NCI-H2196 treated with DMSO at 0.1 percent for 48 hours (cell line): ENCODE measurements at regions not wholly inside any gene's neighbourhood (a gene's known extent, or its start where the extent isn't known, plus 50 kb on each side); places are given as distances from the start of the nearest gene placed in this dataset.

Experiments used
- DNase-seq: peaks from one replicate; lab custom pipeline; 2025; ENCODE audit not compliant: unreplicated experiment; lab: John Stamatoyannopoulos, UW

DNA sequence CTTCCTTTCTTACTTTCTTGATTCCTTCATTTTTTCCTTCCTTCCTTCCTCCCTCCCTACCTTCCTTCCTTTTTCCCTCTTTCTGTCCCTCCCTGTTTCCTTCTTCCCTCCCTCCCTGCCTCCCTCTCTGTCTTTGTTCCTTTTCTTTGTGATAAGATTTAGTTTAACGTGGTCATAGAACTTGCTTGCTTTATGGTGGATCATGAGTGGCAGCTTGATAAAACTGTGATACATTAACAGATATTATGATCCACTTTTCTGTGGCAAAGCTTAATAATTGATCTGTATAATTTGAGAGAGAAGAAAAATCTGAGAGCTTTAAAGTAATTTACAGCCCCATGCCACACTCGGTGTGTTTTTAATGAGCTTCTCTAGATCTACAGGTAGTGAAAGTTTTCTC lies 280.5 kb downstream of the RNF144B start:
- DNase-seq: no peak

DNA sequence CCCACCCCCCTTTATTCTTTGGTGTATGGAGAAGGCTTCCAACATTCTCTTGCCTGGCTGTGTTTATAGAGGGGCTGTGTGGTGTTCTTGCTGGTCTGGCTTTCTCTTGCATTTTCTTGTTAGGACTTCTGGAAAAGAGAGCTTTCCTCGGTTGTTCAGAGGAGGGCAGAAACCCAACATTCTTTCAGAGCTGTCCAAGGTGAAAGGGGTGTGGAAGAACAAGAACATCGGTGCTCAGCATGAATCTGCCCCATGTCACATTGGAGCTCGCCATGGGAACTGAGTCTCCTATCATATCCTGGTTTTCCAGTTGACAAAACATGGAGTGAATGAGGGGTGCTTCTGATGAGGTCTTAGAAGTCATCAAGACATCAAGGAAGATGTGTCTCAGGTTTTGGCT lies 281.8 kb downstream of the RNF144B start:
- no peak for DNase-seq

GRCh38 chr6:18672852-18673251 lies 285.7 kb downstream of the RNF144B start:
- DNase-seq: no peak

GRCh38 chr6:18674346-18674745 lies 287.2 kb downstream of the RNF144B start:
- DNase-seq: no peak

DNA sequence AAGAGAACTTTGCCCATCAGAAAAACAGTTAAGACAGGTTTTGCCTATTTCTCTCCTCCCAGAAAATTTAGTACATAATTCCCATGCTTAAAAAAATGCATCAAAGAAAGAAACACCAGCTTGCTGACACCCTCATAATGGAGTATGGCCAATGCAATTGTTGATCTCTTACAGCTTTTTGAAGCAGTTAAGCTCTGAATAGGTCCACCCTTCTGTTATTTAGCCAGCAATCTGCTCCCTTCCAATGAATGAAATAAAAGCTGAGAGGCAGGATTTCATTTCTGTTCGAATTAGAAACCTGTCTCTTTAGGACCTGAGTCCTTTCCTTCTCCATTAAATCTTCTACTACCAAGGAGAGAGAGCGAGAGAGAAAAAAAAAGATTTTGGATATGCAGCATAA lies 288.7 kb downstream of the RNF144B start:
- no peak for DNase-seq

DNA sequence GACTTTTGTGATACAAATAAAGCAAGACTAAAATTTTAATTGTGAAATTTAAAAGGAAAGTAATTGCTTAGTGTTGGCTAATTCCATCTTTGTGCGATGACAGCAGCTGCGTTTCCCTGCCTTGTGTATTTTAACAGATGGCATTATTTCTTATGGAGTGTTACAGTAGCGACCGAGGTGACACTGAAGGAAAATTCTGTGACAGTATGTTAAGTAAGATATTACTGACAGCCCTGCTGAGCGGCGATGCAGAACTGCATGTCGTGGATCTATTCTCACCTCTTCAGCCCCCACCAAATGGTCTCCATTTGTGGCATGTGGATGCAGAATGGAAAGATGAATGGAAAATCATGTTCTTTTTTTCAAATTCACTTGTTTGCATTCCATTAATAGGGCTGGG lies 289.4 kb downstream of the RNF144B start:
- no peak for DNase-seq

- DNase-seq: no peak
Observed at GRCh38 chr6:18680842-18681241, 293.7 kb downstream of the RNF144B start.

DNA sequence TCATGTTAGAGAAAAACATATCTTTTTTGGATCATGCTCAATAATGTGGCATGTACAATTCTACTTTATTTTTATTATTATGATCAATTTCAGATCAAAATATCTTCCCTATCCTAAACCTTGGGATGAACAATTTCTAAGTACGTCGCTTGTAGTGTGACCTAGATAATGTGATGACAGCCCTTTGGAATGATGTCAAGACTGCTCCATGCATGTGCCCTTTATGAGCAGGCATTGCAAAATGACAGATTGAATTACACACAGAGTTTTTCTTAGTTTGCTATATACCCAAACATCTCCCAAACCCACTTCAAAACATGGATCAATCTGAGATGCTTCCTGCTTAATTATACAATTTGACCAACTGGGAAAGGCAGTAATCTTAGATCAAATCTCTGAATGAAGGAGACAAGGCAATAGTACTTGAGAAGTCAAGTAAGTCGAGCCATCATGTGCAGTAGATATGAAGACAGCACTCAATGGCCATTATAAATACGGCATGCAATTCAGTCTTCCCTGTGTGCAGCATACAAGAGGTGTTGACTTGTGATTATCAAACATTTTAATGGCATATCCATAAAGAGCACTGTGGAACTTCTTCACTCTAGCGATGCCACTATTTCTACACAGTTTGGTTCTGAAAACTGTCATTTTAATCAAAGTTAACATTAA lies 294.8 kb downstream of the RNF144B start:
- no peak for DNase-seq

GRCh38 chr6:18684343-18684742 lies 297.2 kb downstream of the RNF144B start:
- no peak for DNase-seq

DNA sequence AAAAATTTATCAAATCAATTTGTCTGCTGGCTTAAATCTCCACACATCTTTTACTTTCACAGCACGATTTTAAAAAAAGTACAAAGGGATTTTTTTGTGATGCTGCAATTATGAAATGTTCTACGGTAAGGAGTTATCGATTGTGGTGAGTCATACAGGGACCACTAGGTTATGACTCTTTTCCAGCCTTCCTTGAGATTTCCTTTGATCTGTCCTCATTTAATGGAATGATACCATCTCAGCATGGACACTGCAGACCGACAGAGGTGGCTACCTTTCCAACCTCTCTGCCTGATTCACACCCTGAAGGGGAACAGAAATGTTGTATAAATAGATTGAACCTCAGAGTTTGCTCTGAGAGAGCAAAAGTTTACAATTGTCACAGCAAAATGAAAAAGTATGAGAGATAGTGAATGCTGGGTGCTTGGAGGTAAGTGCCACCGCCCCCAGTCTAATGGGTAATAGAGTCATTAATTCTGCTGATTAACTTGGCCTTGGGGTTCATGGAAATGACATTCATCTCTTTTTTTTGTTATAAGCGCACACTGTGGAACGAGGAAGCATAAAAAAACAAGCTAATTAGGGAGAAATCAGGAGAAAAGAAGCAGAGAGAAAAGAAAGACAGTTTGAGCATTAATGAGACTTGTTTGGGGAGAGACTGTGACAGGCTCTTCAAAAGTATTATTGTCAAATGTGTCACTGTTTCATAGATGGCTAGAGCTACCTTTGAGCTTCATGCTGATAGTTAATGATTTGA lies 306.0 kb downstream of the RNF144B start:
- DNase-seq: no peak

DNA sequence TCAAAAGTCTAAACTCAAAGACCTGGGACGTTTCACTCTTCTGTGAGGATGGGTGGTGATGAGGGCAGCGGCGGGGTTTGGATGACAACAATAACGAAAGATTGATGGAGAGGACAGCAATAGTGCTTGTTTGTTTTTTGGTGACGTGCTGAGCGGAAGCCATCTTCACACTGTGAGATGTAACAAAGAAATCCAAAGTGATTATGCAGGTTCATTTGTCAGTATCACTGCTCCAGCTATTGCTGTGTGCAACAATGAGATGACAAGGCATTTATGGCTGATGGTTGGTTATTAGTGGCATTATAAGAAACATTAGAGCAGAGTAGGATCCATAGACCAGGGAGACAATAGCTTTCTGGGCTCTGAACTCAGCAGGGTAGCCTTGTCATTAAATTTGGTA lies 306.7 kb downstream of the RNF144B start:
- no peak for DNase-seq

DNA sequence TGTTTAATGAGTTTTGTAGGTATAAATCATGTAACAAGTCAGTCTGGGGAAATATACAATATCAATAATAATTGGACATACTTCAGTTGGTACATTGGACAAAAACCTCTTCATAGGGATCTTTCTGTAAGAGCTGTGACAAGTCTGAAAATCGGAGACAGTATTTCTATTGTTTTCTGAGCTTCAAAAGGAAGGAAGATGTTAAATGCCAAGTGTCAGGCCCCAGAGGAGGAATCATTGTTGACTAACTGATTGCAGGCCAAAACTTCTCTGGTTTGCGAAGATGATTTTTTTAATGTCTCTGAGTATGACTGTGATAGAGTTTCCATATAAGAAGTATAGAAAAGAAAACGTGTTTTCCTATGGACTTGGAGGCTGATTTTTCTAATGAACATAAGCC lies 316.4 kb downstream of the RNF144B start:
- DNase-seq: no peak

GRCh38 chr6:18707714-18708439 lies 320.7 kb downstream of the RNF144B start:
- DNase-seq: no peak

- DNase-seq: no peak
Observed at GRCh38 chr6:18712595-18712994, 325.4 kb downstream of the RNF144B start.

DNA sequence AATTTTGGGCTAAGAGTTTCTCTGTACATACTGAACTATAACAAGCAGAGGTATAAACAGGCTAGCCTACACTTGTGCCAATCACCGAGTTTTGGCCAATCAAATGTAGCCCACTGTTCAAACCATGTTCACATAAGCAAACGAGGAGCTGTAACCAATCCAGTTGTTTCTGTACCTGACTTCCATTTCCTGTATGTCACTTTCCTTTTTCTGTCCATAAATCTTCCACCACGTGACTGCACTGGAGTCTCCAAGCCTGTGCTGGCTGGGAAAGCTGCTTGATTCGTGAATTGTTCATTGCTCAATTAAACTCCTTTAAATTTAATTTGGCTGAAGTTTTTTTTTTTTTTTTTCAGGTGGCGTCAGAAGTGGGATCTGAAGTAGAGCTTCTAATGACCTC lies 332.9 kb downstream of the RNF144B start:
- no peak for DNase-seq

DNA sequence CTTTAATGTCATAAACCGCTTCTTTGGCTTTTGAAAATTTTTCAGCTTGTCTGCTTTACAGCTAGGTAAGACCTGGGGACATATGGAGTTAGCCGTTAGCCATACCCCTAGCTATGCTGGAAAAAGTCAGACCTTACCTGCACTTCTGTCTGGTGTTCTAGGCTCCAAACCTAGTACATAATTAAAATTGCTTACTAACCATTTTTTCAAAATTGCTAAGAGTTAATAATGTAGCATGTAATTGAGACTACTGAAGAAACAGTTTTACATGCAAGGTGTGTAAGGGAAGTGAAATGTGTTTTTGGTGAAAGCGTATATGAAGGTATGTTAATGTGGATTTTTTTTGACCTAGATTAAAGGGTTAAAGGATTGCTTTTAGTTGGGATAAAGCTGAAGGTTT lies 336.9 kb downstream of the RNF144B start:
- DNase-seq: no peak

DNA sequence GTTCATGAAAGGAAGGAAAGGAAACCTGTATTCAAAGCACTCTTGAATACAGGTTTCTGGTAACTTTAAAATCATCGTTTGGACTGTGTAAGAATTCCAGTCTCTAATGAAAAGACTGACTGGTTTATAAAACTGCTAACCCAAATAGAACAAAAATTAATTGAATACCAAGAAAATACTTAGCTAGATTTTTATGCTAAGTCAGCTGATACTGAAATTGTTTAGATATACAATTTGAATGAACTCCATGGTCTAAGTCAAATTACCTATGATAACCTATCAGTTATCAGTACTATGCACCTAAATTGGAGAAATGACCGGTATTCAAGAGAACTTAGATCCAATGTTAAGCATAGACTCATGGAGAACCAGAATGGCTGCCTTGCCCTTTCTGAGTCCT lies 338.3 kb downstream of the RNF144B start:
- no peak for DNase-seq

DNA sequence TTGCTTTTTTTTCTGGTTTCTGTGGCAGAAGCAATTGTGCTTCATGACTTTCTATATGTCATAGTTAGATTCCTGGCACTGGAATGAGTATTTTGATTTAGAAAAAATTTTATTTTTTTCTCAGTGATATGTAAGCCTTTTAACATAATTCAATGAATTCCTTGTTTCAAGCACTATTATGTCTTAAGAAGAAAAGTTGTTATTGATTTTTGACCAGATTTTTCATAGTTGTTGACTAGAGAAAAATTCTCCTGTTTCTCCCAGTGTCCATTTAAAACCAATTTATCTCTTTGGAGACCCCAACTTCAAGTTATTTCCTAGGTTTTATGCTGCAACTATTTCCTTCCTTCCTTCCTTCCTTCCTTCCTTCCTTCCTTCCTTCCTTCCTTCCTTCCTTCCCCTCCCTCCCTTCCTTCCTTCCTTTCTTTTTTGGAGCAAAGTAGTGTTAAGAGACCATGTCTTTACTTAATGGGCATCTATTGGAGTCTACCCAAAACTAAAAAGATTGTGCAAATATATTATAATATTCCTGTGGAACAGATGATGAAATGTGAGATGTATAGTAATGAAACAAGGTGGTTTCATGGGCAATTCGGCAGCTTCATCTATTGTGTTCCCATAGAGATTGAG lies 346.9 kb downstream of the RNF144B start:
- no peak for DNase-seq

GRCh38 chr6:18741741-18742140 lies 354.6 kb downstream of the RNF144B start:
- DNase-seq: no peak

- DNase-seq: no peak
Observed at GRCh38 chr6:18742406-18742805, 355.3 kb downstream of the RNF144B start.

- no peak for DNase-seq
Observed at GRCh38 chr6:18746727-18747126, 359.6 kb downstream of the RNF144B start.

GRCh38 chr6:18748314-18748713 lies 361.2 kb downstream of the RNF144B start:
- no peak for DNase-seq
